HCT116 (cell line): ENCODE measurements at regions not wholly inside any gene's neighbourhood (a gene's known extent, or its start where the extent isn't known, plus 50 kb on each side); places are given as distances from the start of the nearest gene placed in this dataset.

Experiments used
- ATAC-seq: fragments of 200-7000 bp; cut with Tn5 transposase; 2 replicates; pipeline ENCODE4 v1.9.1; 2020; ENCODE audit warnings: mild to moderate bottlenecking, moderate library complexity
- BruUV-seq: library from RNA; stranded (reverse); fragments of 400-500 nt; replicated peaks from 2 replicates; lab custom pipeline; 2021; lab: Mats Ljungman, UMichigan
- CTCF ChIA-PET: fragments of 300-600 bp; sonication (Branson Sonifier 250); formaldehyde crosslinking; loops from one replicate; lab custom pipeline; 2021; ENCODE audit warnings: antibody characterized with exemption; lab: Charles Lee
- POLR2A ChIA-PET: fragments of 300-600, 350-600 bp; sonication (Branson Sonifier 250); formaldehyde crosslinking; loops from one replicate; lab custom pipeline; 2021; ENCODE audit warnings: antibody characterized with exemption; lab: Charles Lee
- RAD21 ChIA-PET, 2 experiments: fragments of 300-600 bp; sonication (Branson Sonifier 250); formaldehyde crosslinking; loops; one replicate each; lab custom pipeline; 2023; ENCODE audit warnings: low total read pairs in 2 of 2; ENCODE audit not compliant: uncharacterized antibody in 2 of 2, unreplicated experiment in 2 of 2, low non-redundant PET in 1 of 2; lab: Charles Lee
- DNase-seq: peaks from one replicate; pipeline ENCODE4 v3.0.0-alpha.2; 2010; ENCODE audit warnings: low read depth, low spot score
- H2AFZ ChIP-seq: fragments of 200-600 bp; shearing (Covaris generic), sonication (generic); 2 replicates; pipeline ENCODE4 v1.6.1; 2017; ENCODE audit warnings: low read depth, mixed run types, mixed read lengths, antibody characterized with exemption, low read length; ENCODE audit not compliant: poor library complexity, severe bottlenecking
- H3K27ac ChIP-seq: 2 replicates; pipeline ENCODE4 v1.5.1; 2012; ENCODE audit warnings: low read depth, low read length
- H3K27me3 ChIP-seq: fragments of 200-600 bp; sonication (generic); 2 replicates; pipeline ENCODE4 v1.6.1; 2016; ENCODE audit warnings: mixed run types, low read length, mixed read lengths; ENCODE audit not compliant: insufficient read depth
- H3K36me3 ChIP-seq, 2 experiments: fragments of 200-500 bp in 1 of 2; fragments of 200-600 bp in 1 of 2; sonication (Bioruptor generic) in 1 of 2; sonication (generic) in 1 of 2; 2 replicates each; pipeline versions ENCODE4 v1.5.1 to v1.6.1; 2014 to 2016; ENCODE audit warnings: low read length in 2 of 2, inconsistent platforms in 1 of 2, mixed read lengths in 1 of 2, mixed run types in 1 of 2; ENCODE audit not compliant: insufficient read depth in 2 of 2, control insufficient read depth in 1 of 2
- H3K4me1 ChIP-seq, 2 experiments: fragments of 200-600 bp in 1 of 2; sonication (generic) in 1 of 2; 2 replicates each; pipeline versions ENCODE4 v1.5.1 to v1.6.1; 2012 to 2017; ENCODE audit warnings: low read length in 2 of 2, inconsistent platforms in 1 of 2, mild to moderate bottlenecking in 1 of 2, mixed read lengths in 1 of 2, mixed run types in 1 of 2, moderate library complexity in 1 of 2; ENCODE audit not compliant: insufficient read depth in 2 of 2, control insufficient read depth in 1 of 2
- H3K4me2 ChIP-seq: fragments of 200-600 bp; sonication (generic); 2 replicates; pipeline ENCODE4 v1.6.1; 2017; ENCODE audit warnings: mixed run types, low read length, mixed read lengths
- H3K4me3 ChIP-seq, 2 experiments: fragments of 200-600 bp in 1 of 2; sonication (generic) in 1 of 2; replicated peaks in 1 of 2; 2 replicates each; pipeline ENCODE4 v1.5.1; 2011 to 2016; ENCODE audit warnings: low read length in 2 of 2, control low read depth in 1 of 2, low read depth in 1 of 2, mild to moderate bottlenecking in 1 of 2, mixed read lengths in 1 of 2, mixed run types in 1 of 2
- H3K79me2 ChIP-seq: fragments of 200-600 bp; sonication (generic); 2 replicates; pipeline ENCODE4 v1.6.1; 2017; ENCODE audit warnings: mild to moderate bottlenecking, mixed run types, low read length, moderate library complexity, mixed read lengths; ENCODE audit not compliant: insufficient read depth
- H3K9ac ChIP-seq: fragments of 200-600 bp; sonication (generic); 2 replicates; pipeline ENCODE4 v1.6.1; 2016; ENCODE audit warnings: low read length, mixed read lengths
- H3K9me2 ChIP-seq: fragments of 200-600 bp; sonication (generic), shearing (Covaris generic); 2 replicates; pipeline ENCODE4 v1.6.1; 2017; ENCODE audit warnings: mixed run types, mild to moderate bottlenecking, moderate library complexity; ENCODE audit not compliant: insufficient read depth
- H3K9me3 ChIP-seq, 2 experiments: fragments of 200-500 bp in 1 of 2; fragments of 200-600 bp in 1 of 2; sonication (Bioruptor generic) in 1 of 2; sonication (generic) in 1 of 2; 2 replicates each; pipeline ENCODE4 v1.6.1; 2014 to 2017; ENCODE audit warnings: low read length in 2 of 2, mixed read lengths in 2 of 2, inconsistent platforms in 1 of 2, low read depth in 1 of 2, mild to moderate bottlenecking in 1 of 2, mixed run types in 1 of 2, moderate library complexity in 1 of 2; ENCODE audit not compliant: control insufficient read depth in 1 of 2, insufficient read depth in 1 of 2
- H4K20me1 ChIP-seq: fragments of 200-600 bp; sonication (generic), shearing (Covaris generic); 2 replicates; pipeline ENCODE4 v1.6.1; 2017; ENCODE audit warnings: mixed run types, mild to moderate bottlenecking, moderate library complexity; ENCODE audit not compliant: insufficient read depth
- ATF3 ChIP-seq: IDR thresholded peaks from 2 replicates; pipeline ENCODE4 v1.6.1; 2012
- CBX3 ChIP-seq: IDR thresholded peaks from 2 replicates; pipeline ENCODE4 v1.6.1; 2012; ENCODE audit warnings: low read depth
- CEBPB ChIP-seq: IDR thresholded peaks from 2 replicates; pipeline ENCODE4 v1.6.1; 2012; ENCODE audit warnings: low read depth
- EGR1 ChIP-seq: IDR thresholded peaks from 2 replicates; pipeline ENCODE4 v1.6.1; 2012; ENCODE audit warnings: low read depth
- EZH2phosphoT487 ChIP-seq: fragments of 200-600 bp; IDR thresholded peaks from 2 replicates; pipeline ENCODE4 v1.6.1; 2018; ENCODE audit warnings: antibody characterized with exemption, borderline replicate concordance
- FOSL1 ChIP-seq: IDR thresholded peaks from 2 replicates; pipeline ENCODE4 v1.6.1; 2012; ENCODE audit warnings: low read depth
- MAX ChIP-seq: IDR thresholded peaks from 2 replicates; pipeline ENCODE4 v1.6.1; 2012
- POLR2A ChIP-seq: IDR thresholded peaks from 2 replicates; pipeline ENCODE4 v1.7.0; 2011; ENCODE audit warnings: borderline replicate concordance; ENCODE audit not compliant: insufficient read depth, insufficient read length; ENCODE audit errors: extremely low read depth
- POLR2AphosphoS5 ChIP-seq: IDR thresholded peaks from 2 replicates; pipeline ENCODE4 v1.6.1; 2011; ENCODE audit warnings: mild to moderate bottlenecking, low read depth, low read length, moderate library complexity
- RAD21 ChIP-seq: IDR thresholded peaks from 2 replicates; pipeline ENCODE4 v1.6.1; 2012; ENCODE audit warnings: low read depth, mild to moderate bottlenecking
- SIN3A ChIP-seq: IDR thresholded peaks from 2 replicates; pipeline ENCODE4 v1.6.1; 2012; ENCODE audit warnings: low read depth
- SP1 ChIP-seq: IDR thresholded peaks from 2 replicates; pipeline ENCODE4 v1.6.1; 2012; ENCODE audit warnings: low read depth
- SRF ChIP-seq: IDR thresholded peaks from 2 replicates; pipeline ENCODE4 v1.6.1; 2012; ENCODE audit warnings: low read depth
- TCF7L2 ChIP-seq: IDR thresholded peaks from 2 replicates; pipeline ENCODE4 v1.7.0; 2011; ENCODE audit warnings: borderline replicate concordance, inconsistent platforms; ENCODE audit not compliant: insufficient read depth, insufficient read length; ENCODE audit errors: extremely low read depth
- YY1 ChIP-seq: IDR thresholded peaks from 2 replicates; pipeline ENCODE4 v1.6.1; 2011; ENCODE audit warnings: low read length, low read depth, moderate library complexity, mild to moderate bottlenecking; ENCODE audit not compliant: insufficient replicate concordance; ENCODE audit errors: extremely low read depth
- ZBTB33 ChIP-seq: IDR thresholded peaks from 2 replicates; pipeline ENCODE4 v1.6.1; 2011; ENCODE audit warnings: mild to moderate bottlenecking, low read length, moderate library complexity; ENCODE audit not compliant: insufficient replicate concordance; ENCODE audit errors: extremely low read depth
- ZFX ChIP-seq: fragments of 450-650 bp; IDR thresholded peaks from 2 replicates; pipeline ENCODE4 v1.6.1; 2017
- ZNF274 ChIP-seq: fragments of 200-500 bp; sonication (Bioruptor generic); IDR thresholded peaks from 2 replicates; pipeline ENCODE4 v1.6.1; 2014; ENCODE audit warnings: mild to moderate bottlenecking, low read depth, low read length, inconsistent platforms
- intact Hi-C: fragments of 100-400 bp; cut with micrococcal nuclease; formaldehyde crosslinking; loops from 2 replicates; pipeline ENCODE4 v1.10.0; 2022

- no peaks in the 10 kb centered on the region for H3K79me2 ChIP-seq
- CTCF ChIA-PET: no interaction called here
- BruUV-seq: no TSS peak
- no peaks in the 10 kb centered on the region for H3K36me3 ChIP-seq
- no peak overlapping the region for H2AFZ ChIP-seq
- no peaks in the 10 kb centered on the region for H3K4me1 ChIP-seq
- no peak overlapping the region for H3K4me2 ChIP-seq
- RAD21 ChIA-PET: no interaction called here
- TF ChIP-seq ATF3 (no peak), EZH2phosphoT487 (no peak), EGR1 (no peak), POLR2A (no peak)
- H3K4me3 ChIP-seq: no peak overlapping the region
- DNase-seq (no peak), ATAC-seq (no peak)
- no peaks in the 10 kb centered on the region for H3K27me3 ChIP-seq
- intact Hi-C loops: no loop called here
- POLR2A ChIA-PET: no interaction called here
- H4K20me1 ChIP-seq: no peaks in the 10 kb centered on the region
- no peaks in the 10 kb centered on the region for H3K9me2 ChIP-seq
- no peaks in the 10 kb centered on the region for H3K9me3 ChIP-seq
- no peak overlapping the region for H3K9ac ChIP-seq
- H3K27ac ChIP-seq: no peak overlapping the region
These were observed 332.3 kb downstream of the PLK2 start for GRCh38 chr5:58127255-58128220.

- Histone ChIP-seq H3K4me2 (no peak overlapping the region), H2AFZ (no peak overlapping the region), H3K4me3 (no peak overlapping the region), H3K27ac (no peak overlapping the region), H3K9me3 (no peaks in the 10 kb centered on the region), H3K27me3 (no peaks in the 10 kb centered on the region), H3K9ac (no peak overlapping the region), H3K9me2 (no peaks in the 10 kb centered on the region), H4K20me1 (no peaks in the 10 kb centered on the region), H3K36me3 (no peaks in the 10 kb centered on the region), H3K4me1 (no peaks in the 10 kb centered on the region), H3K79me2 (no peaks in the 10 kb centered on the region)
- ATAC-seq: no peak
- ChIA-PET POLR2A (no interaction called here), RAD21 (no interaction called here), CTCF (no interaction called here)
- intact Hi-C loops: no loop called here
- no peak for DNase-seq
- BruUV-seq: no TSS peak
- no peak for TF ChIP-seq YY1
- TF ChIP-seq TCF7L2: no peak
- TF ChIP-seq POLR2AphosphoS5: no peak
- no peak for TF ChIP-seq RAD21
- TF ChIP-seq SRF: no peak
- no peak for TF ChIP-seq EZH2phosphoT487
- no peak for TF ChIP-seq ZNF274
- no peak for TF ChIP-seq FOSL1
- no peak for TF ChIP-seq SP1
- TF ChIP-seq POLR2A: no peak
- no peak for TF ChIP-seq CBX3
- no peak for TF ChIP-seq ATF3
- no peak for TF ChIP-seq SIN3A
- no peak for TF ChIP-seq ZBTB33
- TF ChIP-seq CEBPB: no peak
- no peak for TF ChIP-seq EGR1
- no peak for TF ChIP-seq MAX
- TF ChIP-seq ZFX: no peak
These were observed 336.4 kb downstream of the PLK2 start for GRCh38 chr5:58123501-58123900.
